Ramos (cell line): ENCODE measurements at regions not wholly inside any gene's neighbourhood (a gene's known extent, or its start where the extent isn't known, plus 50 kb on each side); places are given as distances from the start of the nearest gene placed in this dataset.

Experiments used
- in situ Hi-C: fragments of 300-500 bp; cut with MboI; formaldehyde crosslinking; loops from one replicate; pipeline ENCODE4 v1.14.3; 2022; ENCODE audit warnings: low sequenced_read_pairs; ENCODE audit not compliant: unreplicated experiment

- in situ Hi-C loops: no loop called here
These were observed 1140.9 kb downstream of the GATA3 start for GRCh38 chr10:9195385-9195784.

- in situ Hi-C loops: no loop called here
These were observed 1144.1 kb downstream of the GATA3 start for GRCh38 chr10:9198611-9199010.

DNA sequence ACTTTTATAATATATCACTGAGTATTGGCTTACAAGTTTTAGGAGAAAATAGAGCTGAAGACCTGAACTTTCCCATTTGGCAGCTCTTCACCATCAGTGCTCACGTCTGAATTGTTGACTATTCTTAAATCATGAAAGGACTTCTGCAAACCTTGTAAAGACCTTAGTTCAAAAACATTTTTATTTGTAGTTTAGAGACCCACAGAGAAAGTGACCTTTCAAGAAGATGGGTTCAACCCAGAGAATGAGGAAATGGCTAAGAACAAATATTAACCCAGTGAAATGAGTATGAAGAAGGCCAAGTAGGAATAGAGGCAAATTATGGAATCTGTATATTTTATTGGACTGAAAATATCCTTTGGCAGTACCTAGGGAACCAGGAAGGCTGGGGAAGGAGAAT is 1151.1 kb downstream of the GATA3 start:
- in situ Hi-C loops: loop anchor here (10.0 kb wide), 1 partner anchor 1331 kb away; no protein-coding TSS in a partner anchor

DNA sequence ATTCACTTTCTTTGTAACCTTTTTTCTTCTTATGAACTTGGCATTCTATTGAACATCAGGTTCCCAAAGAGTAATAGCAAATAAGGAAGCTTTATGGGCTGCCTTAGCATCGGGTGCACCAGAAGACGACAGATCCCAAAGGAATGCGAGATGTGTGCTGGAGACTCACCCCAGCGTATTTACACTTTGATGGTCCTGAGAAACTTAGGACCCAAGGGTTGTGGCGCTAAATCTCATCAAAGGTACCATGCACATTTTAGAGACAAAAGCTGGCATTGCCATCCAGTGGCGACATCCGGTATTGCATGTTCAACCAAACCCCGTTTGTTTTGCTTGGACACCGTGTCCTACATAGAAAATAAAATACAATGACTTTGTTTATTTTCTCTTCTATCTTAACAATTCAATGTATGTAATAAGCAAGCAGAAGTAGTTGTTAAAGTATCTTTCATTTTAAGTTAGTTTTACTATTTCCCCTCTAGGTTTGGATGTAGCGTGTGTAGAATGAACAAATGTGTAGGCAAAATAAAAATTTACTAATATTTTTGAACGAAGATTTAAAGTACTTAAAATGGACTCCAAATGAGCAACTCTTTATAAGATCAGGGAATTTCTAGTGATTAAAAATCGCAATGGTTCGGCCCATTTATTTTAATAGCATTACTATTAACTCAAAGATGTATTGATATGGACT is 1154.8 kb downstream of the GATA3 start:
- in situ Hi-C loops: loop anchor here (10.0 kb wide), 1 partner anchor 1334 kb away; no protein-coding TSS in a partner anchor

GRCh38 chr10:9211228-9211627 is 1156.7 kb downstream of the GATA3 start:
- in situ Hi-C loops: no loop called here

GRCh38 chr10:9214618-9215017 is 1160.1 kb downstream of the GATA3 start:
- in situ Hi-C loops: no loop called here

DNA sequence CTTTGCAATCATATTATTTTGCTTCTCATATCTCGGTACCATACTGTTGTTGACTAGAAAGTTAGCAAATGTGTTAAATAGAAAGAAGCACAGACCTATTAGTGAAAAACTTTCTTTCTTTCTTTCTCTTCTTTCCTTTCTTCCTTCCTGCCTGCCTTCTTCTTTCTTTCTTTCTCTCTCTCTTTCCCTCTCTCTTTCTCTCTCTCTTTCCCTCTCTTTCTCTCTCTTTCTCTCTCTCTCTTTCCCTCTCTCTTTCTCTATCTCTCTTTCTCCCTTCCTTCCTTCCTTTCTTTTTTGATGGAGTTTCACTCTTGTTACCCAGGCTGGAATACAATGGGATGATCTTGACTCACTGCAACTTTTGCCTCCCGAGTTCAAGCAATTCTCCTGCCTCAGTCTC is 1160.6 kb downstream of the GATA3 start:
- in situ Hi-C loops: no loop called here

GRCh38 chr10:9219860-9220259 is 1165.4 kb downstream of the GATA3 start:
- in situ Hi-C loops: no loop called here

- in situ Hi-C loops: no loop called here
These were observed 1168.4 kb downstream of the GATA3 start for GRCh38 chr10:9222917-9223316.

DNA sequence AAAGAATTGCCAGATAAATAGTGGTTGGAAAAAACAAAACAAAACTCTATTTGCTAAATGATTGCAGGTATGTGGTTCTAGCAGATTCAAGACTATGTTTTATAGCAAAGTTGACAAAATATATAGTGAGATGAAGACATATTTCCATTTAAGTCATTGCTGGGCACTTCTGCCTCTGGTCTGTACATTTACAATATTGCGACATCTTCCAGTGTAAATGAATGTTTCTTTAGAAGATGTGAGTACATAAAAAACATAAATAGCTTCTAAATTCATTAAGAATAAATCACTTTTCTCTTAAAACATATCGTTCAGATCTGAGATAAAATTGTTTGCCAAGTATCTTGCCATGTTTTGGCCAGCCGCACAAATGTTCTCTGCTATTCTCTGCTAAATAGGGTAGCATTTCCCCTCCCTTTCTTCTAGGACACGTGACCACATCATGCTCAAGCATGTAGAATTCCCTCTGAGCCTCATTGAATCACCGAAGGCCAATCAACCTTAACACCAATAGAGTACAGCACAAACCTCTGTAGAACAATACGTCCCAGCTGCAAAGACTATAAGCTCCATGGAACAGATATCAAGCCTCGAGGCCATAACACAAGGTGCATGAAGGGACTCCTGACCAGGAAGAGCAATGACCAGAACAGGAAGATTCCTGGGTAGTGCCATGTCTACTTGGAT is 1173.3 kb downstream of the GATA3 start:
- in situ Hi-C loops: no loop called here

DNA sequence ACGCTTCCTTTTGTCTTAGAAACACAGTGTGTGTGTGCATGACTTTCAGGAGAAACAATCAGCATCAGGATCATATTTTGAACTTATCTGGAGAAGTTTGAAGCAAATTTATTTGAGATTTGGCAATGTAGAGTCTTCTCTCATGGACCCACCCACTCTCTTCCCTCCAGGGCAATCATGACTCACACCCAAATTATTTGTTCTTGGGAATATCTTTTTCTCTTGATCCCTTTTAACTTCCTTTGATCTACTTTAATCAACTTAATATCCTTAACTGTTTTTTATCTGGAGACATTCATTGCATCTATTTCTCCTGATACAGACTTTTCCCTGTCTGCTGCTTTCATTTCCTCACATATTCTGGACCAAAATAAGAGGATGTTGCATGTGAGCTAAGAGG is 1174.3 kb downstream of the GATA3 start:
- in situ Hi-C loops: no loop called here

DNA sequence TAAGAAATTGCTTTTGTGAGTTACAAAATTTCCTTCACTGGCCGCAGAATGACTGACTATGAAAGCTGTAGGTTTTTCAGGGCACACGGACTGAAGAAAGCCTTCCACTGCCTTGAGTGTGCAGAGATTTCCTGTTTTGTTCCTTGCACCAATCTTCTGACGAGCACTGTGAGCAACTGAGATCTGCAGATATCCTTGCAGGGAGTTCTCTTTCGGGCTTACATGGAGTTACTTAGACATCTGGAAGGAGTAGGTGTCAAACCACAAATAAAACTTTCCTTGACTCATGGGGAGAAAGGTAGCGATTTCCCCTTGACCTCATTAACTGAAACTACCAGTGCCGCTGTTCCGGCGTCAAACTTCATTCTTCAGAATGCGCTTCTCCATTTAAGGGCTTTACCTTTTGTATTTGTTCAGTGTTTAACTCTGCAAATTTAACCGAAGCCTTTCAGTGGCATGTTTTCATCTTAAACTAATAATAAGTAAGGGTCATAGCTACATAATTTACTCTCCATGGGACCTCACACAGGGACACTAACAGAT is 1175.3 kb downstream of the GATA3 start:
- in situ Hi-C loops: no loop called here

DNA sequence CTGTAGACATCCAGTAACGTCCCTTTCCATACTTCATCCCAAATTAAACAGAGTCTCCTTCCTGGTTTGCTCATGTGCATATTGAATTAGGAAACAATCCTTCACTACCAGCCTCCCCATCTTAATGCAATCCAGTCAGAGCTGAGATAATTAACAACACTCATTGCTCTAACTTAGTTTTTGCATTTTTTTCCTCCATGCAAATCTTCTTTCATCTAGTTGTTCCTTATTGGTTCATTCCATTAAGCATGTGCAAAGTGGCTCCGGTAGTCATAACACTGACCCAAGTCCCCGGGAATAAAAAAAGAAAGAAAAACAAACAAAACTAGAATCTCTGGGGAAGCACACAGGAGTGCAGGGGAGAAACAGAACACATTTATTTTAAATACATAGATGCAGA is 1176.1 kb downstream of the GATA3 start:
- in situ Hi-C loops: no loop called here

DNA sequence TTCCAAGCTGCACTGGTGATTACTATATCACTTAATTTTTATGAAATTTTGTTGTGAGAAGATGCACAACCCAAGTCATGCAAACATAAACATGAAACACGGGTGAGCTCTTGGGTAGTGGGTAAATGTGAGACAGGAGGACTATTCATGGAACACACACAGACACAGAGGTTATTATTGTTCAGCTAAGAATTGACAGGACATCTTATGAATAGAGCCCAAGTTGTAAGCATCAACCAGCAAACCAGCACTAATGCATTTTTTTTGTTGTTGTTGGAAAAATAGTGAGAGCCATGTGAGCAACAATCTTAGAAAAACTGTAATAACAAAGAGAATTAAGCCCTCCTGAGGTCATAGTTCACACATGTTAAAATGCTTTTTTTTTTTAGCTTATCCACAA is 1179.7 kb downstream of the GATA3 start:
- in situ Hi-C loops: no loop called here

DNA sequence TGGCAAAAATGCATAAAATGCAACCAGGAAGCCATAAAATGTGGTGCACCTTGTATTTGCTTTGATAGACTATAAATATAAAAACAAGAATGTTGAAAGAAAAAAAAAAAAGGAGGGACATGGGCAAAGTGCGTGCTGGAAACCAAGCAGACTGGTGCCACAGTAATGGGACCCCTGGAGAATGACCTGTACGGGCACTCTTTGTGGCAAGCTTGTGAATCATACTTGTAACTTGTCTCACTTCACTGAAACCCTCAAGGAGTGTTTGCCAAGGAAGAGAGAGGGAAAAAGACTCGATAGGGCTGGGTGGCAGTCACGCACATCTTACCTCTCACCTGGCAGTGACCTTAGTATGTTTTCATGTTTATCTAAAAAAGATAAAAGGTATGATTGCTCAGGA is 1183.6 kb downstream of the GATA3 start:
- in situ Hi-C loops: no loop called here

- in situ Hi-C loops: no loop called here
These were observed 1184.8 kb downstream of the GATA3 start for GRCh38 chr10:9239298-9239697.

DNA sequence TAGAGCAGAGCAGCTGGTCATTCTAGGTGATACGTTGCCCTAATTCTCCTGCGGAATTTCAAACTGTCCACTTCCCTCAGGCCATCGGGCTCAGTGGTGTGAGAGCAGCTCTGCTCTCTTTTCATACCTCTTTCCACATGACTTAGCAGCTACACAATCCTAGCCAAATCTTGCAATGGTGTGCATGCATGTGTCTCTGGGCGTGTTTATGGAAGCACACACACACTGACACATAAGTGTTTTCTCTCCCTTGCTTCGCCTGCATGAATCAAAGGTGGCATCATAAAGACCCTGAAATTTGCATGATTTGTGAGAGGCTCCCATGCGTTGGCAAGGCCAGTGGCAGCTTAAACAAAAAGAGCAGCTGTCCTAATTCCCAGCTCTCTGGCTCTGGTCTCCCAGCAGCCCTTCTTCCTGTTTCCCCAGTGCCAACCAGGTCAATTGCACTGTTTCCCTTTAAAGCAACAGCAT is 1189.5 kb downstream of the GATA3 start:
- in situ Hi-C loops: no loop called here

DNA sequence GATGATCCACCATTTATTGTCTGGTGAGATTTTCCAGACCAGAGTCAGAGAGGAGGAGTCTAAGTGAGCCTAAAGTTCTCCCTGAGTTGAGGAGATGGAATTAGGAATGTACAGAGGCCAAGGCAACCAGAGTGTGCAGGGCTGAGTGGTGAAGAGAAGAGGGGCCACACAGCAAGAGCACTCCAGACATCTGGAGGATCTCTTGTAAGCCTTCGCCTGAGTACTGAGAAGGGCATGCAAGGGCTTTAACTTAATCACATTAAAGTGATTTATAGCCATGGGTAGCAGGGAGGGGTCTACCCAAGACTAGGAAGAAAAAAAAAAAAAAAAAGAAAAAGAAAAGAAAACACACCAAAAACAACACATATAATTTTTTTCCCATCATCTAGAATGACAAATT is 1190.4 kb downstream of the GATA3 start:
- in situ Hi-C loops: no loop called here

GRCh38 chr10:9253121-9253520 is 1198.6 kb downstream of the GATA3 start:
- in situ Hi-C loops: no loop called here

DNA sequence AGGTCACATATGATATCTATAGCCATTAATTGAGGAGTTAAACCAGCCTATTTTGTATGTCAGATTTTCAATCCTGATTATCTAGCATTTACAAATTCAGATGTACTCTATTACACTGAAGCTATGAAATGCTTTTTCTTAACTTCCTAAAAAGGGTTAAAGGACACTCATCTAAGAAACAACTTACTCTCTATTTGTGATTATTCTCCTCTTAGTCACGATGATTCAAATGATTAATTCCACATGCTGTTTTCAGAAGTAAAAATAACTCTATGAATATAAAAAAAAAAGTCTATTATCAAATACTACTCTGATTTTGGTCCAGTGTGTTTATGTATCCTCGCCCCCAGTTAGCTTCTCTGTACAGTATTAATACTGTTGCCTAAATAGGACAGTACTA is 1199.9 kb downstream of the GATA3 start:
- in situ Hi-C loops: no loop called here

- in situ Hi-C loops: no loop called here
These were observed 1206.2 kb downstream of the GATA3 start for GRCh38 chr10:9260690-9261089.

DNA sequence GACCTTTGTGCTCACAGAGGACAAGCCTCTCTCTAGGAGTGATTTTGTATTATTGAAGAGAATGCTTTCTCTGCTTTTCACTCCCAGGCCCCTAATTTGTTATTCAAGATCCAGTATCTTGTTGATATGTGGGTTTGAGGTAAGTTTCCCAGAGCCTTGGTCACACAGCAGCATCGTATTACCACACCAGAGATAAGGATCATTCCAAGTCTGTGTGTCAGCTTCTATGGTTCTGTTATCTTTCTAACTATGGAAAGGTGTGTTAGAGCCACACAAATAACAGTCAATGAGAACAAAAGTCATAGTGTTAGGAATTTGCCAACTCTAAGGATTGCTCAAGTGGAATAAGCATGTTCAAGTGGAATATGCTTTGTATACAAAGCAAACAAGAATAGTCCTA is 1208.3 kb downstream of the GATA3 start:
- in situ Hi-C loops: no loop called here
